Bronchial epithelial cell (primary cell): ENCODE measurements at regions not wholly inside any gene's neighbourhood (a gene's known extent, or its start where the extent isn't known, plus 50 kb on each side); places are given as distances from the start of the nearest gene placed in this dataset.
A peak's percentile ranks its signal among the peaks of the same experiment; 100 is the strongest.

Experiments
- DNase-seq: peaks from one replicate; pipeline ENCODE4 v3.0.0-alpha.2; 2010; ENCODE audit warnings: low read depth
- FAIRE-seq: peaks from 2 replicates; lab custom pipeline; 2011; peaks lifted over from hg19 to GRCh38; lab: Jason Lieb, UNC
- H3K27me3 ChIP-seq: 2 replicates; pipeline ENCODE4 v1.5.1; 2011; ENCODE audit warnings: low read length; ENCODE audit not compliant: control insufficient read depth, insufficient read depth
- H3K36me3 ChIP-seq: 2 replicates; pipeline ENCODE4 v1.5.1; 2011; ENCODE audit warnings: low read length; ENCODE audit not compliant: control insufficient read depth, insufficient read depth
- H3K4me3 ChIP-seq: 2 replicates; pipeline ENCODE4 v1.5.1; 2011; ENCODE audit warnings: mild to moderate bottlenecking, low read depth, low read length, control low read depth
- CTCF ChIP-seq: IDR thresholded peaks from 2 replicates; pipeline ENCODE4 v1.5.1; 2011; ENCODE audit warnings: mild to moderate bottlenecking, moderate library complexity, low read length, control low read depth, inconsistent platforms; ENCODE audit not compliant: insufficient read depth, severe bottlenecking

- FAIRE-seq = no peak
Measured at GRCh38 chr2:206876216-206876860, 63.0 kb upstream of the CPO start.

GRCh38 chr2:206881708-206882410, 57.5 kb upstream of the CPO start:
- Histone ChIP-seq H3K36me3 (no peaks in the 10 kb centered on the region), H3K4me3 (no peak overlapping the region), H3K27me3 (no peaks in the 10 kb centered on the region)
- FAIRE-seq = no peak
- DNase-seq = peak; percentile 5
- TF ChIP-seq CTCF = no peak

More at GRCh38 chr2:206876216-206876860, 63.0 kb upstream of the CPO start:
- no peak overlapping the region for H3K4me3 ChIP-seq
- no peak for DNase-seq
- TF ChIP-seq CTCF = no peak
- no peaks in the 10 kb centered on the region for H3K27me3 ChIP-seq
- no peaks in the 10 kb centered on the region for H3K36me3 ChIP-seq

GRCh38 chr2:206886696-206887095, 52.6 kb upstream of the CPO start:
- Histone ChIP-seq H3K27me3 (peaks cover 1% of the 10 kb centered on the region), H3K36me3 (no peaks in the 10 kb centered on the region), H3K4me3 (no peak overlapping the region)
- TF ChIP-seq CTCF = no peak
- FAIRE-seq = no peak
- DNase-seq = no peak

GRCh38 chr2:206887745-206888144, 51.6 kb upstream of the CPO start:
- TF ChIP-seq CTCF = no peak
- Histone ChIP-seq H3K36me3 (no peaks in the 10 kb centered on the region), H3K27me3 (peaks cover 1% of the 10 kb centered on the region), H3K4me3 (no peak overlapping the region)
- DNase-seq = no peak
- FAIRE-seq = no peak
